CD4-positive, CD25-positive, alpha-beta regulatory T cell (primary cell): ENCODE measurements at regions not wholly inside any gene's neighbourhood (a gene's known extent, or its start where the extent isn't known, plus 50 kb on each side); places are given as distances from the start of the nearest gene placed in this dataset.

Experiments
- ATAC-seq, 2 donors: fragments of 150-1000 bp; cut with Tn5 transposase; one replicate each; pipeline ENCODE4 v1.10.0; 2021; ENCODE audit warnings: low read depth in 2 of 2, moderate number of reproducible peaks in 2 of 2, moderate library complexity in 1 of 2
- DNase-seq, 3 donors: peaks; one replicate each; pipeline versions ENCODE4 v3.0.0 to v3.0.0-alpha.2; 2012 to 2022; ENCODE audit warnings: mixed read lengths in 1 of 3
- H3K27ac ChIP-seq: one replicate; pipeline ENCODE4 v1.7.0; 2013; ENCODE audit warnings: mild to moderate bottlenecking, low read length; ENCODE audit not compliant: insufficient read depth, poor library complexity, severe bottlenecking
- H3K27me3 ChIP-seq: one replicate; pipeline ENCODE4 v1.7.0; 2013; ENCODE audit warnings: low read length; ENCODE audit not compliant: control insufficient read depth, insufficient read depth
- H3K36me3 ChIP-seq: one replicate; pipeline ENCODE4 v1.7.0; 2013; ENCODE audit warnings: mild to moderate bottlenecking, low read length, moderate library complexity; ENCODE audit not compliant: control insufficient read depth, insufficient read depth
- H3K4me1 ChIP-seq: 2 replicates; pipeline ENCODE4 v1.7.0; 2013; ENCODE audit warnings: mild to moderate bottlenecking, low read length; ENCODE audit not compliant: insufficient read depth, control insufficient read depth, poor library complexity, severe bottlenecking
- H3K4me3 ChIP-seq: one replicate; pipeline ENCODE4 v1.7.0; 2013; ENCODE audit warnings: low read depth, mild to moderate bottlenecking, low read length, moderate library complexity
- H3K9me3 ChIP-seq, 2 experiments: 1 replicate in 1 of 2; 2 replicates in 1 of 2; pipeline ENCODE4 v1.7.0; 2013; ENCODE audit warnings: low read length in 2 of 2, mild to moderate bottlenecking in 1 of 2, moderate library complexity in 1 of 2; ENCODE audit not compliant: control insufficient read depth in 2 of 2
- H3K27ac Mint-ChIP-seq, 3 donors: one replicate each; pipeline ENCODE4 v1.8.0; 2020 to 2022; ENCODE audit warnings: mild to moderate bottlenecking in 3 of 3, mixed read lengths in 3 of 3, moderate library complexity in 2 of 3
- H3K27me3 Mint-ChIP-seq: one replicate; pipeline ENCODE4 v1.8.0; 2022; ENCODE audit warnings: mild to moderate bottlenecking, mixed read lengths
- H3K36me3 Mint-ChIP-seq: one replicate; pipeline ENCODE4 v1.8.0; 2020; ENCODE audit warnings: mixed read lengths
- H3K4me1 Mint-ChIP-seq, 4 donors: one replicate each; pipeline ENCODE4 v1.8.0; 2020 to 2022; ENCODE audit warnings: mixed read lengths in 4 of 4, mild to moderate bottlenecking in 1 of 4
- H3K4me3 Mint-ChIP-seq, 4 donors: one replicate each; pipeline ENCODE4 v1.8.0; 2020 to 2022; ENCODE audit warnings: mild to moderate bottlenecking in 4 of 4, mixed read lengths in 4 of 4, moderate library complexity in 3 of 4
- H3K9me3 Mint-ChIP-seq, 7 donors: one replicate each; pipeline ENCODE4 v1.8.0; 2020 to 2022; ENCODE audit warnings: mixed read lengths in 7 of 7, mild to moderate bottlenecking in 3 of 7, moderate library complexity in 2 of 7

GRCh38 chr3:124602980-124603627, 127.1 kb upstream of the UMPS start:
- Histone ChIP-seq H3K9me3 (no peaks in the 10 kb centered on the region), H3K4me1 (no peaks in the 10 kb centered on the region), H3K4me3 (no peak overlapping the region), H3K36me3 (no peaks in the 10 kb centered on the region), H3K27me3 (no peaks in the 10 kb centered on the region), H3K27ac (no peak overlapping the region)
- Mint-ChIP-seq H3K36me3 (no peaks in the 10 kb centered on the region), H3K4me1 (peaks cover 0 to 51% (median 7%) of the 10 kb centered on the region in 4 donors), H3K27me3 (peaks cover 8% of the 10 kb centered on the region), H3K9me3 (peaks cover 0 to 1% (median 0%) of the 10 kb centered on the region in 7 donors), H3K27ac (peak overlapping the region in 1 of 3 donors; percentile 12), H3K4me3 (no peak overlapping the region)
- no peak for ATAC-seq
- DNase-seq = no peak

GRCh38 chr3:124605781-124606579, 124.3 kb upstream of the UMPS start:
- ATAC-seq (no peak), DNase-seq (no peak)
- peaks cover 7% of the 10 kb centered on the region for H3K36me3 Mint-ChIP-seq
- Histone ChIP-seq H3K4me1 (no peaks in the 10 kb centered on the region), H3K9me3 (no peaks in the 10 kb centered on the region), H3K36me3 (no peaks in the 10 kb centered on the region), H3K27me3 (no peaks in the 10 kb centered on the region), H3K4me3 (no peak overlapping the region), H3K27ac (no peak overlapping the region)
- H3K4me1 Mint-ChIP-seq = peaks cover 0 to 49% (median 8%) of the 10 kb centered on the region in 4 donors
- peaks cover 7% of the 10 kb centered on the region for H3K27me3 Mint-ChIP-seq
- no peak overlapping the region for H3K4me3 Mint-ChIP-seq
- H3K27ac Mint-ChIP-seq = no peak overlapping the region
- peaks cover 0 to 1% (median 0%) of the 10 kb centered on the region in 7 donors for H3K9me3 Mint-ChIP-seq

GRCh38 chr3:124607163-124607562, 123.1 kb upstream of the UMPS start:
- Histone ChIP-seq H3K4me3 (no peak overlapping the region), H3K4me1 (no peaks in the 10 kb centered on the region), H3K27ac (no peak overlapping the region), H3K9me3 (no peaks in the 10 kb centered on the region), H3K27me3 (no peaks in the 10 kb centered on the region), H3K36me3 (no peaks in the 10 kb centered on the region)
- Mint-ChIP-seq H3K36me3 (peaks cover 7% of the 10 kb centered on the region), H3K4me3 (no peak overlapping the region), H3K4me1 (peaks cover 0 to 44% (median 10%) of the 10 kb centered on the region in 4 donors), H3K27me3 (peaks cover 4% of the 10 kb centered on the region), H3K27ac (no peak overlapping the region), H3K9me3 (peaks cover 0 to 1% (median 0%) of the 10 kb centered on the region in 7 donors)
- ATAC-seq (no peak), DNase-seq (no peak)

GRCh38 chr3:124609402-124609801, 120.8 kb upstream of the UMPS start:
- H3K27ac Mint-ChIP-seq = peak overlapping the region; percentile 3 to 25 (median 21)

GRCh38 chr3:124610130-124610529, 120.1 kb upstream of the UMPS start:
- H3K9me3 Mint-ChIP-seq = peaks cover 0 to 1% (median 0%) of the 10 kb centered on the region in 7 donors
- H3K27ac ChIP-seq = no peak overlapping the region
- H3K36me3 ChIP-seq = no peaks in the 10 kb centered on the region
- peaks cover under 1 to 46% (median 15%) of the 10 kb centered on the region in 4 donors for H3K4me1 Mint-ChIP-seq
- H3K27me3 ChIP-seq = no peaks in the 10 kb centered on the region
- H3K27me3 Mint-ChIP-seq = peaks cover 4% of the 10 kb centered on the region
- no peak overlapping the region for H3K4me3 Mint-ChIP-seq
- H3K36me3 Mint-ChIP-seq = peaks cover 7% of the 10 kb centered on the region
- no peaks in the 10 kb centered on the region for H3K4me1 ChIP-seq
- DNase-seq = no peak
- no peak overlapping the region for H3K4me3 ChIP-seq
- H3K9me3 ChIP-seq = no peaks in the 10 kb centered on the region
- no peak for ATAC-seq
- H3K27ac Mint-ChIP-seq = peak overlapping the region in 2 of 3 donors; percentile 17 to 44

More at GRCh38 chr3:124609402-124609801, 120.8 kb upstream of the UMPS start:
- H3K36me3 Mint-ChIP-seq = peaks cover 7% of the 10 kb centered on the region
- H3K27me3 ChIP-seq = no peaks in the 10 kb centered on the region
- no peaks in the 10 kb centered on the region for H3K9me3 ChIP-seq
- ATAC-seq (no peak), DNase-seq (no peak)
- no peak overlapping the region for H3K27ac ChIP-seq
- H3K4me3 Mint-ChIP-seq = no peak overlapping the region
- peaks cover 0 to 41% (median 10%) of the 10 kb centered on the region in 4 donors for H3K4me1 Mint-ChIP-seq
- no peaks in the 10 kb centered on the region for H3K36me3 ChIP-seq
- no peaks in the 10 kb centered on the region for H3K4me1 ChIP-seq
- H3K27me3 Mint-ChIP-seq = no peaks in the 10 kb centered on the region
- no peak overlapping the region for H3K4me3 ChIP-seq
- peaks cover 0 to 1% (median 0%) of the 10 kb centered on the region in 7 donors for H3K9me3 Mint-ChIP-seq

- Histone ChIP-seq H3K27ac (no peak overlapping the region), H3K36me3 (no peaks in the 10 kb centered on the region), H3K4me1 (no peaks in the 10 kb centered on the region), H3K27me3 (no peaks in the 10 kb centered on the region), H3K9me3 (no peaks in the 10 kb centered on the region), H3K4me3 (no peak overlapping the region)
- H3K4me1 Mint-ChIP-seq = peaks cover 5 to 50% (median 24%) of the 10 kb centered on the region in 4 donors
- H3K9me3 Mint-ChIP-seq = peaks cover 0 to 1% (median 0%) of the 10 kb centered on the region in 7 donors
- H3K27me3 Mint-ChIP-seq = peaks cover 4% of the 10 kb centered on the region
- ATAC-seq (no peak), DNase-seq (no peak)
- no peak overlapping the region for H3K4me3 Mint-ChIP-seq
- H3K36me3 Mint-ChIP-seq = peaks cover 7% of the 10 kb centered on the region
- H3K27ac Mint-ChIP-seq = no peak overlapping the region
Measured at GRCh38 chr3:124611520-124611919, 118.7 kb upstream of the UMPS start.

GRCh38 chr3:124615896-124616543, 114.2 kb upstream of the UMPS start:
- no peaks in the 10 kb centered on the region for H3K36me3 Mint-ChIP-seq
- Histone ChIP-seq H3K4me1 (peaks cover 18% of the 10 kb centered on the region), H3K36me3 (no peaks in the 10 kb centered on the region), H3K27ac (no peak overlapping the region), H3K9me3 (no peaks in the 10 kb centered on the region), H3K4me3 (no peak overlapping the region), H3K27me3 (no peaks in the 10 kb centered on the region)
- no peaks in the 10 kb centered on the region for H3K9me3 Mint-ChIP-seq
- no peak for ATAC-seq
- peaks cover 4% of the 10 kb centered on the region for H3K27me3 Mint-ChIP-seq
- H3K4me3 Mint-ChIP-seq = no peak overlapping the region
- no peak for DNase-seq
- H3K4me1 Mint-ChIP-seq = peaks cover 16 to 60% (median 40%) of the 10 kb centered on the region in 4 donors
- H3K27ac Mint-ChIP-seq = peak overlapping the region in 1 of 3 donors; percentile 60
